ENCODE measurements at regions not wholly inside any gene's neighbourhood (a gene's known extent, or its start where the extent isn't known, plus 50 kb on each side); places are given as distances from the start of the nearest gene placed in this dataset.

DNA sequence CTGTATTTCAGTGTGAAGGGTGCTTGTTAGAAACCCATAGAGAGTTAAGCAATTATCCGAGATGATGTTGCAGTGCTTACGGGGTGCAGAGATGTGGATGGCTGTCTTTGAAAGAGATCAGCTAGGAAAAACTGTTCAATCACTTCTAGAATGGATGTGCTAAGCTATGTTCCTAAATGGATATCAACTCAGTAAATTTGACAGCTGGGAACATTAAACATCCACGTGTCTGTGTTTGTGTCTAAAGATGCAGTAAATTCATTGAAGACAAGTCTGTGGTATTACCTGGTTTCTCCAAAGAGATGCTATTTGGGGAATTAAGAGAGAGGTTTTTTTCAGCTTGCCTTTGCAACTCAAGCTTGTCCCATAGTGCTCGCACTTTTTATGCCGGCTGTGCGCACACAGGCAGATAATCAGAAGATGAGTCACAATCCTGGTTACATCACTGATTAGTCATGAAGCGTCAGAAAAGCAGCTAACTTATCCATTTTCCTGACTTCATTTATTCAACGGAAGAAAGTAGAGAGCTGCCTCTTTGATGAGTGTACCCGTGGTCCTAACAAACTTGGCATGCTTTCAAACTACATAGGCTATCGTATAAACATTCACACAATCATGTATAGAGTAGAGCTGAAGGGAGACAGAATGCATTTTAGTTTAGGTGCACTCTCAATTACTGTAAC is 691.7 kb upstream of the SLC35B3 start:
- TF ChIP-seq, protein P1, sequence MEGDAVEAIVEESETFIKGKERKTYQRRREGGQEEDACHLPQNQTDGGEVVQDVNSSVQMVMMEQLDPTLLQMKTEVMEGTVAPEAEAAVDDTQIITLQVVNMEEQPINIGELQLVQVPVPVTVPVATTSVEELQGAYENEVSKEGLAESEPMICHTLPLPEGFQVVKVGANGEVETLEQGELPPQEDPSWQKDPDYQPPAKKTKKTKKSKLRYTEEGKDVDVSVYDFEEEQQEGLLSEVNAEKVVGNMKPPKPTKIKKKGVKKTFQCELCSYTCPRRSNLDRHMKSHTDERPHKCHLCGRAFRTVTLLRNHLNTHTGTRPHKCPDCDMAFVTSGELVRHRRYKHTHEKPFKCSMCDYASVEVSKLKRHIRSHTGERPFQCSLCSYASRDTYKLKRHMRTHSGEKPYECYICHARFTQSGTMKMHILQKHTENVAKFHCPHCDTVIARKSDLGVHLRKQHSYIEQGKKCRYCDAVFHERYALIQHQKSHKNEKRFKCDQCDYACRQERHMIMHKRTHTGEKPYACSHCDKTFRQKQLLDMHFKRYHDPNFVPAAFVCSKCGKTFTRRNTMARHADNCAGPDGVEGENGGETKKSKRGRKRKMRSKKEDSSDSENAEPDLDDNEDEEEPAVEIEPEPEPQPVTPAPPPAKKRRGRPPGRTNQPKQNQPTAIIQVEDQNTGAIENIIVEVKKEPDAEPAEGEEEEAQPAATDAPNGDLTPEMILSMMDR (conservative IDR thresholded peaks at IDR 0.05 in 1 of 2, IDR thresholded peaks at IDR 0.05 in 1 of 2; ENCODE audit: extremely low read depth in 1 of 2, insufficient read depth in 1 of 2, low read depth in 1 of 2, low read length in 2 of 2), result no peak
- TF ChIP-seq EZH2 (IDR thresholded peaks at IDR 0.05; ENCODE audit: borderline replicate concordance, low read length), result no peak

Data from mammary epithelial cell (primary cell).